ENCODE measurements at regions not wholly inside any gene's neighbourhood (a gene's known extent, or its start where the extent isn't known, plus 50 kb on each side); places are given as distances from the start of the nearest gene placed in this dataset.

DNA sequence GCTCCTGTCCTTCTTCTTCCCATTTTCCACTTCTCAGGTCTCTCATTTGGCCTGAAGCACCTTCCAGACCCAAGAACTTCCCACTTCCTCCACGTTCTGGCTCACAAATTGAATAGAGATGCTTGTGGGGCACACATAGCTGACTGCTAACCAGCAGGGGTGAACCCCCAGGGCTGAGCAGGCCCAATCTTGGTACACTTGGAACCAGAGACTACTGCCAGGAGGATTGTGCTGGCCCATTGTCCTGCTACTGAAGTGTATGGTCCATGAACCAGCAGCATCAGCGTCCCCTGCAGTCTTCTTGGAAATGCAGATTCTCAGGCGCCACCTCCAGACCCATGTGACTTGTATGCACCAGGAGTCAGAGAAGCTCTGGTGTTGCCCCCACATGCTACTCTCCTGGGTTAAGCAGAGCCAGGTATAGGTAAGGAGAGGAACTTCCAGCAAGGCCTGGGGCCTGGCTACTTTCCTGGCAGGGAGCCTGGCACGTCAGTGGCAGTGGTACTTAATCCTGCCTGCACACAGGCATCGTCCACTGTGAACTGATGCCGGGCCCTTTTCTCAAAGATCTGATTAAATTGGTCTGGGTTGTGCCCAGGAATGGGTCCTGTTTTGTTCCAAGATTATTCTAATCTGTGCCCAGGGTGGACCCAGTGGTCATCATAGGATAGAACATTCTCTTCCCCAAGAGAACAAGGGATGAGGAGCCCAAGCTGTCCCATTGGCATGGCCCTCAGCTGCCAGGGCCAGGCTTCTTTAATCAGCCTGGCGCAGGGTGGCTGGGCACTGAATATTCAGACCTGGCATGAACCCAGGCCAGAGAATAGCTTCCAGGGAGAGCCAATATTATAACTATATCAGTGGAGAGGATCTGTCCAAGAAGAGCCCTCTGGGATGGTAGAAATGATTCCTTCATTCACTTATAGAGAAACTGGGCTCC is 248.7 kb downstream of the SOX11 start:
- Histone ChIP-seq H3K27me3 (ENCODE audit: control insufficient read depth, insufficient read depth, low read length) (no peaks in the 10 kb centered on the region), H3K9me3 (ENCODE audit: control insufficient read depth, insufficient read depth, low read depth, low read length) (no peaks in the 10 kb centered on the region), H3K4me3 (ENCODE audit: low read depth in 2 of 2, low read length in 2 of 2) (no peak overlapping the region), H3K4me1 (ENCODE audit: control insufficient read depth, insufficient read depth, low read length) (no peaks in the 10 kb centered on the region), H3K27ac (ENCODE audit: low read length) (no peak overlapping the region), H3K36me3 (ENCODE audit: control insufficient read depth, insufficient read depth, low read length) (no peaks in the 10 kb centered on the region)
- intact Hi-C loops (cut with micrococcal nuclease; ENCODE audit: unreplicated experiment) (no loop called here), in situ Hi-C loops (cut with HindIII; ENCODE audit: low pct_unique_long_range_greater_than_20kb, low sequenced_read_pairs) (no loop called here)
- POLR2A ChIA-PET = no interaction called here
- no peak for ATAC-seq
- BruUV-seq (replicated peaks) = no TSS peak
- TF ChIP-seq, protein P1, sequence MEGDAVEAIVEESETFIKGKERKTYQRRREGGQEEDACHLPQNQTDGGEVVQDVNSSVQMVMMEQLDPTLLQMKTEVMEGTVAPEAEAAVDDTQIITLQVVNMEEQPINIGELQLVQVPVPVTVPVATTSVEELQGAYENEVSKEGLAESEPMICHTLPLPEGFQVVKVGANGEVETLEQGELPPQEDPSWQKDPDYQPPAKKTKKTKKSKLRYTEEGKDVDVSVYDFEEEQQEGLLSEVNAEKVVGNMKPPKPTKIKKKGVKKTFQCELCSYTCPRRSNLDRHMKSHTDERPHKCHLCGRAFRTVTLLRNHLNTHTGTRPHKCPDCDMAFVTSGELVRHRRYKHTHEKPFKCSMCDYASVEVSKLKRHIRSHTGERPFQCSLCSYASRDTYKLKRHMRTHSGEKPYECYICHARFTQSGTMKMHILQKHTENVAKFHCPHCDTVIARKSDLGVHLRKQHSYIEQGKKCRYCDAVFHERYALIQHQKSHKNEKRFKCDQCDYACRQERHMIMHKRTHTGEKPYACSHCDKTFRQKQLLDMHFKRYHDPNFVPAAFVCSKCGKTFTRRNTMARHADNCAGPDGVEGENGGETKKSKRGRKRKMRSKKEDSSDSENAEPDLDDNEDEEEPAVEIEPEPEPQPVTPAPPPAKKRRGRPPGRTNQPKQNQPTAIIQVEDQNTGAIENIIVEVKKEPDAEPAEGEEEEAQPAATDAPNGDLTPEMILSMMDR (IDR thresholded peaks at IDR 0.05) = no peak
- TF ChIP-seq SIN3A (IDR thresholded peaks at IDR 0.05; ENCODE audit: borderline replicate concordance, insufficient read depth, low read depth, low read length) = no peak
- no peak for TF ChIP-seq TCF7L2 (IDR thresholded peaks at IDR 0.05; ENCODE audit: low read depth, low read length)
- TF ChIP-seq POLR2AphosphoS5 (IDR thresholded peaks at IDR 0.05; ENCODE audit: low read depth, low read length) = no peak
- TF ChIP-seq, protein P2, sequence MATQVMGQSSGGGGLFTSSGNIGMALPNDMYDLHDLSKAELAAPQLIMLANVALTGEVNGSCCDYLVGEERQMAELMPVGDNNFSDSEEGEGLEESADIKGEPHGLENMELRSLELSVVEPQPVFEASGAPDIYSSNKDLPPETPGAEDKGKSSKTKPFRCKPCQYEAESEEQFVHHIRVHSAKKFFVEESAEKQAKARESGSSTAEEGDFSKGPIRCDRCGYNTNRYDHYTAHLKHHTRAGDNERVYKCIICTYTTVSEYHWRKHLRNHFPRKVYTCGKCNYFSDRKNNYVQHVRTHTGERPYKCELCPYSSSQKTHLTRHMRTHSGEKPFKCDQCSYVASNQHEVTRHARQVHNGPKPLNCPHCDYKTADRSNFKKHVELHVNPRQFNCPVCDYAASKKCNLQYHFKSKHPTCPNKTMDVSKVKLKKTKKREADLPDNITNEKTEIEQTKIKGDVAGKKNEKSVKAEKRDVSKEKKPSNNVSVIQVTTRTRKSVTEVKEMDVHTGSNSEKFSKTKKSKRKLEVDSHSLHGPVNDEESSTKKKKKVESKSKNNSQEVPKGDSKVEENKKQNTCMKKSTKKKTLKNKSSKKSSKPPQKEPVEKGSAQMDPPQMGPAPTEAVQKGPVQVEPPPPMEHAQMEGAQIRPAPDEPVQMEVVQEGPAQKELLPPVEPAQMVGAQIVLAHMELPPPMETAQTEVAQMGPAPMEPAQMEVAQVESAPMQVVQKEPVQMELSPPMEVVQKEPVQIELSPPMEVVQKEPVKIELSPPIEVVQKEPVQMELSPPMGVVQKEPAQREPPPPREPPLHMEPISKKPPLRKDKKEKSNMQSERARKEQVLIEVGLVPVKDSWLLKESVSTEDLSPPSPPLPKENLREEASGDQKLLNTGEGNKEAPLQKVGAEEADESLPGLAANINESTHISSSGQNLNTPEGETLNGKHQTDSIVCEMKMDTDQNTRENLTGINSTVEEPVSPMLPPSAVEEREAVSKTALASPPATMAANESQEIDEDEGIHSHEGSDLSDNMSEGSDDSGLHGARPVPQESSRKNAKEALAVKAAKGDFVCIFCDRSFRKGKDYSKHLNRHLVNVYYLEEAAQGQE (IDR thresholded peaks at IDR 0.05; ENCODE audit: insufficient read depth in 1 of 2, low read depth in 2 of 2, low read length in 1 of 2) = no peak
- DNase-seq (ENCODE audit: low read depth, low spot score) = no peak
- CTCF ChIA-PET = no interaction called here

GRCh38 chr2:5942204-5942603 is 250.0 kb downstream of the SOX11 start:
- intact Hi-C loops (cut with micrococcal nuclease; ENCODE audit: unreplicated experiment) = no loop called here
- H3K27me3 ChIP-seq (ENCODE audit: control insufficient read depth, insufficient read depth, low read length) = no peaks in the 10 kb centered on the region
- TF ChIP-seq, protein P1 (IDR thresholded peaks at IDR 0.05) = no peak
- CTCF ChIA-PET = no interaction called here
- H3K4me1 ChIP-seq (ENCODE audit: control insufficient read depth, insufficient read depth, low read length) = no peaks in the 10 kb centered on the region
- BruUV-seq (replicated peaks) = no TSS peak
- in situ Hi-C loops (cut with HindIII; ENCODE audit: low pct_unique_long_range_greater_than_20kb, low sequenced_read_pairs) = no loop called here
- no peak for DNase-seq (ENCODE audit: low read depth, low spot score)
- H3K27ac ChIP-seq (ENCODE audit: low read length) = no peak overlapping the region
- no peaks in the 10 kb centered on the region for H3K9me3 ChIP-seq (ENCODE audit: control insufficient read depth, insufficient read depth, low read depth, low read length)
- no peak for ATAC-seq
- POLR2A ChIA-PET = no interaction called here
- no peak overlapping the region for H3K4me3 ChIP-seq (ENCODE audit: low read depth in 2 of 2, low read length in 2 of 2)
- no peaks in the 10 kb centered on the region for H3K36me3 ChIP-seq (ENCODE audit: control insufficient read depth, insufficient read depth, low read length)
